ENCODE measurements at regions not wholly inside any gene's neighbourhood (a gene's known extent, or its start where the extent isn't known, plus 50 kb on each side); places are given as distances from the start of the nearest gene placed in this dataset.
"Not testable (repeated sequence)": the region's sequence is repeated elsewhere in the genome, so short reads cannot be mapped to it uniquely, and the experiment has no call there.

GRCh38 chr2:100703739-100704138, 116.2 kb upstream of the NPAS2 start:
- DNase-seq: no peak

DNA sequence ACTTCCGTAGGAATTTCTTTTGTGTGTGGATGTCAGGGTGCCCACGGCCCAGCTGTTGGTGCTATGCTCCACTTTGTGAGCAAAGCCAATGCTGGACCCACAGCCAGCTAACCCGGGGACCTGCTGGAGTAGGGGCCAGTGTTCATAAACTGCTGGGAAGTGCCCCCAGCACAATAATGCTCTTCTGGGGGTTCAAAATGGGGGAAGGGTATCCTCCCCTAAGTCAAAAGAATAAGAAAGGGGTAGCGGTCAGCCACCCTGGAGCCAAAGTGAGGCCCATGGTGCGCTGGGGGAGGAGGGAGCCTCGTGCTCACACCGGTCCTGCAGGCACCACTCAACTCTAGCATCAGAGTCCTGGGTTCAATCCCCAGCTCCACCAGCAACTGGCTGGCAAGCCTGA, 115.8 kb upstream of the NPAS2 start:
- DNase-seq: no peak

DNA sequence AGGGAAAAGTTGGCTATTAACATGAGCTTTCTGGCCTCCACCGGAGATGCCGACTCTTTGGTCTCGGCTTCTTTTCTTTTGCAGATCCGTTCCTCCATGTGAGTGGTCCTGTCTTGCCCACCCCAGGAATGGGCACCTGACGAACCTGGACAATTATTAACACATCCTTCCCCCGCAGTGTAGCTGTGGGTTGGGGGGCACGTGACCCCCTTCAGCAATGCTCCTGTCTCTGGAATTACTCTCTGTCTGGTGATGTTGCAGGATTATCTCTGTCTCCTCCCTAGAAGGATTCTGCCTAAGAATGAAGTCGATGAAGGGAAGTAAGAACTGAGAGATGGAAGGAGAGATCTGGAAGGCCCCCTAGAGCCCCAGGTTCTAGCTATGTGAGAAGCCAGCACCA, 115.2 kb upstream of the NPAS2 start:
- DNase-seq: no peak

GRCh38 chr2:100707016-100707947, 112.7 kb upstream of the NPAS2 start:
- DNase-seq: no peak

- no peak for DNase-seq
Observed at GRCh38 chr2:100708333-100708732, 111.6 kb upstream of the NPAS2 start.

DNA sequence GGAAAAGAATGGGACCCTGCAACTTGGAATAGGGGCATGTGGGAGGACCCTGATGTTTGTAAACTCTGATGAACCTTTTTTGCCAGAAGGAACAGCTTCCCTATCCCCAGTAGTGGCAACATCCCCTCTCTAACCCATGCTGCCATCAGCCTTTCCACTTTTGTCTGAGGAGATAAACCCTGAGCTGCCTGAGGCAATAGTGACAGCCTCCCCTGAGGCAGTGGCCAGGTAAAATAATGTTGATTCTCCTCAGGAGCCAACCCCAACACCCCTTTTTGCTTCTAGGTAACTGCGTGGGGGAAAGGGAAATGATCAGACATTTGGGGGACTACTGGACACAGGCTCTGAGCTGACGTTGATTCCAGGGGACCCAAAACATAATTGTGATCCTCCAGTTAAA, 106.8 kb upstream of the NPAS2 start:
- DNase-seq: no peak

GRCh38 chr2:100714396-100715010, 105.4 kb upstream of the NPAS2 start:
- not testable (repeated sequence) for DNase-seq

DNA sequence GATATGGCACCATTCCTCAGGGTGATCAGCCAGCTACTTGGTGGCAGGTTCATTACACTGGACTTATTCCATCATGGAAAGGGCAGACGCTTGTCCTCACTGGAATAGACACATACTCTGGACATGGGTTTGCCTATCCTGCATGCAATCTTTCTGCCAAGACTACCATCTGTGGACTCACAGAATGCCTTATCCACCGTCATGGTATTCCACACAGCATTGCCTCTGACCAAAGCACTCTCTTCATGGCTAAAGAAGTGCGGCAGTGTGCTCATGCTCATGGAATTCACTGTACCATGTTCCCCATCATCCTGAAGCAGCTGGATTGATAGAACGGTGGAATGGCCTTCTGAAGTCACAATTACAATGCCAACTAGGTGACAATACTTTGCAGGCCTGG, 104.1 kb upstream of the NPAS2 start:
- DNase-seq: not testable (repeated sequence)

DNA sequence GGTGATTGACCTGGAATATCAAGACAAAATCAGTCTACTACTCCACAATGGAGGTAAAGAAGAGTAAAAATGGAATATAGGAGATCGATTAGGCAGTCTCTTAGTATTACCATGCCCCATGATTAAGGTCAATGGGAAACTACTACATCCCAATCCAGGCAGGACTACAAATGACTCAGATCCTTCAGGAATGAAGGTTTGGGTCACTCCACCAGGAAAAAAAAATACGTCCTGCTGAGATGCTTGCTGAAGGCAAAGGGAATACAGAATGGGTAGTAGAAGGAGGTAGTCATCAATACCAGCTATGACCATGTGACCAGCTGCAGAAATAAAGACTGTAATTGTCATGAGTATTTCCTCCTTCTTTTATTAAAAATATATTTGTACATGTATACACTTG, 103.4 kb upstream of the NPAS2 start:
- no peak for DNase-seq

DNA sequence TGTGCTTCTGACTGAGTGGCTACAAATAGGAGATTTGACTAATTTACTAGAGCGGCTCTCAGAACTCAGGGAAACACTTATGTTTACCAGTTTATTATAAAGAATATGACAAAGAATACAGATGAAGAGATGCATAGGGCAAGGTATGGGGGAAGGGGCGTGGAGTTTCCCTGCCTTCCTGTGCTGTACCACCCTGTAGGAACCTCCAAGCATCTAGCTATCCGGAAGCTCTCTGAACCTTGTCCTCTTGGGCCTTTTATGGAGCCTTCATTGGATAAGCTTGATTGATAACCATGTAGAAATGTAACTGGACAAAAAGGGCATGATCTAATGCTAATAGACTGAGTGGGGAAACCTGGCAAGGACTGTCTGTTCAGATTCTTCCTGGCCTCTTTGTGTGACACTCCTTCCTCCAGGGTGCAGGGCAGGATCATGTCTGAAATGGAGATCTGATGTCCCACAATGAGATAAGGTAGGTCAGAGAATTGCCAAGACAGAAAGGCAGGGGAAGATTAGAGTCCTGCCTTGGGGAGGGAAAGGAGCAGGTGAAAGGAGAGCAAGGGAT, 101.8 kb upstream of the NPAS2 start:
- DNase-seq: no peak

- no peak for DNase-seq
Observed at GRCh38 chr2:100720445-100720844, 99.5 kb upstream of the NPAS2 start.

DNA sequence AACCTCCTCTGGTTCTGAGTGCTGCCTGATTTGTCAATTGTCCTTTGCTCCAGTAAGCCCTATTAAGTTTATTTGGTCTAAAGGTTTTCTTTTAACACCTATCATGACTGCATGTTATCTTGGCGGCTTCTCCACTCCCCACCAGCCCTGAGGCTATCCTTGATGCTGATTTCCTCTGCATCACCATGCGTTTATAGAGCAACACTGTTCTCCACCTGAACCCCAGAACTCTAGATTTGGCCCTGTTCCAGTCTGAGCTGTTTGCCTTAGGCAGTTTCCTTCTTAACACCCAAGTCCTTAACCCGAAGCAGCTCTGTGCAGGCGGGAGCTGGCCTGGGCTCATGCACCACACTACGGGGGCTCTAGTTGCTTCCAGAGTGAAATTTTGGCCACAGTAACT, 98.2 kb upstream of the NPAS2 start:
- no peak for DNase-seq

DNA sequence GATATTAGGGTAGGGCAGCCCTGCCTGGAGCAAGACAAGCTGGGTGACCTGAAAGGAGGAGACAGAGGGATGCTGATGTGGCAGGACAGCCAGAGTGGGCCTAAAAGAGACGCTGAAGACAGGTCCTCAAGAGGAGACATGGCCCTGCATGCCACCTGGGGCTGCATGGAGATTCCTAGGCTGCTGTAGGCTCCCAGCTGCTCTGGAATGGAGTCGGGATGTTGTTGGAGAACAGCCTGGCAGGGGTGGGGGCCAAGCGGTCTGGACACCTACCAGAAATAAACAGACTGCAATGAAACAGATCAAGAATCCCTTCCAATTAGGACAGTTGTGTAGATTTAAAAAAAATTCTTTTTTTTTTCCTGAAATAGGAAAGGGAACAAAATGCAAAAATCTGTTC, 97.8 kb upstream of the NPAS2 start:
- DNase-seq: no peak

GRCh38 chr2:100726866-100727265, 93.1 kb upstream of the NPAS2 start:
- DNase-seq: no peak

DNA sequence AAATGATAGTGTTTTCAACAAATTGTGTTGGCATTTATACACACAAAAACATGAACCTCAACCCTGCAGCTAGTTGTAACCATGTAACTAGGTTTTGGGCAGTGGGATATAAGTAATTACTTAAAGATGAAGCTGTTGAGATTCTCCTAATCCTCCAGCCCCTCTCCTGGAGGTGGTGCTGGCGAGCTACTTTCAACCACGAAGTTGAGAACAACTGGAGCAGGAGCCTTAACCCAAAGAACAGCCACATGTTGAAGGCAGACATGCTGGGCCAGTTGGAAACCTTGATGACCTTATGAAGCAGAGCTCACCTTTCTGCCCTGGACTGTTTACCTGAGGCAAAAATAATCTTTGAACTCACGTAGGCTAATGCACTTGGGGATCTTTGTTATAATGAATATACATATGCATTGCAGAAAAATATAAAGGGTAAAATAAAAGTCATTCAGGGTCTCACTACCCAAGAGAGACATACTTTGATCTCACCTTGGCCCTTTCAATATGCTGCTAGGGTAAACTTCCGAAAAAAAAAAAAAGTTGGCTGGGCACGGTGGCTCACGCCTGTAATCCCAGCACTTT, 89.6 kb upstream of the NPAS2 start:
- peak; percentile 59 for DNase-seq

GRCh38 chr2:100731535-100731981, 88.4 kb upstream of the NPAS2 start:
- DNase-seq: no peak

DNA sequence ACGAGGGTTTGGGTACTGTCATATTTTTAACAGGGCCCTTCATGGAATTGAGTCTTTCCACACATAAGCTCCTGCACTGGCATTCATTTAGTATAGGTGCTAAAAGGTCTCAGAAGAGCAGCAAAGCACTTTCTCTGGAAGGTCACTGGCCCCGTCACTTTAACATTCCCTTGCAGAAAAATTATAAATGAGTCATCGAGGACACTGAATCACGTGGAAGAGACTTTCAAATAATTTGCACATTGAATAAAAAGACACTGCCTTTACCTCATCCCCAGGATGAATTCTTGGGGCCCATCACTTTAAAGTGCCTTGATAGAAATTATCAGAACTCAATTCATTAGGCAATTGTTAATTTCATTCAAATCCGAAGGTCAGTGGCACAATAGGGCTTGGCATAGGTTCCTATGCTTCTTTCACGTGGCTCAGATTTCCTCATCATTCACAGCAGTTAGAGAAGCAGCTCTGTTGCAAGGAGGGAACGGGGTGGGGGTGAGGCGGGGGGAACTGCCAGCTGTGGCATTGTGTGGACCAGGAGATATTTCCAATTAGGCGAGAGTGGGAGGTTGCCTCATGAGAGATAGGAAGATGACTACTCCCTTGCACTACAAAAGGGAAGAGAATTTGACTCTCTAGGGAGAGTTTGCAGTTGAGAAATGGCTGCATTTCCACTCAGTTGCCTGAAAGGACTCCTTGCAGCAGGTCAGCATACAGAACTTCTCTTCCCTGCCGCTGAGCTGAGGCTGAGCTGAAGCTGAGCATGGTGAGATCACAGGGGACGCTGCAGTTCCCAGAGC, 86.3 kb upstream of the NPAS2 start:
- DNase-seq: no peak

GRCh38 chr2:100736121-100736915, 83.6 kb upstream of the NPAS2 start:
- no peak for DNase-seq

- no peak for DNase-seq
Observed at GRCh38 chr2:100739735-100740432, 80.1 kb upstream of the NPAS2 start.

DNA sequence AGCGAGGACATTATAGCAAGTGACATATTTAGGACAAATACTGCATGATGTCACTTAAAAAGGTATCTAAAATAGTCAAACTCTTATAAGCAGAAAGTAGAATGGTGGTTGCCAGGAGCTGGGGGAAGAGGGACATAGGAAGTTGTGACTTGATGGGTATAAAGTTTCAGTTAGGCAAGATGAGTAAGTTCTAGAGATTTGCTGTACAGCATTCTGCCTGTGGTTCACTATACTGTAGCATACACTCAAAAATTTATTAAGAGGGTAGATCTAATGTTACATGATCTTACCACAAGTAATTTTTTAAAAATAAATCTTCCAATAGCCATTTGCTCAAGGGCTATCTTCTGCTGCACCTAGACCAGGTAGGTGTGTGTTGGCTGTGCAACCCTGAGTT, 78.1 kb upstream of the NPAS2 start:
- DNase-seq: no peak

Measured in activated CD8-positive, alpha-beta memory T cell treated with anti-CD3 and anti-CD28 coated beads, Interleukin-2, amount 50 U/mL, for 48 hours (primary cell).